ENCODE measurements at regions not wholly inside any gene's neighbourhood (a gene's known extent, or its start where the extent isn't known, plus 50 kb on each side); places are given as distances from the start of the nearest gene placed in this dataset.

DNA sequence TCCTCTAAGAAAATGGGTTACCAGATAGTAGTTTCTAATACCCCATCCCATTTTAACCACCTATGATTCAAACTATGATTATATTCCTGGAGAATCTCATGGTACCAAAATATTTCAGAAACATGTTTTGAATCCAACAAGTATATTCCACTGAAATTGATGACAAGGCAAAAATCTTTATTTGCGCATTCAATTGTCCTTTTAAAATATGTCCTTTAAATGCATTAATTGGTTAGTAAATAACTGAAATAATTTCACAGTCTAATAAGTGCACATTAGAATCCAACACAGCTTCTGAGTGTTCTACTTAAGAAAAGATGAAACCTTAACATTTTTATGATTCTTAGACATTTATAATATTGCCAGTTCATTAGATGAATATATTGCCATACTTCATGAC, 356.6 kb downstream of the SETD4 start:
- TF ChIP-seq, protein P1, sequence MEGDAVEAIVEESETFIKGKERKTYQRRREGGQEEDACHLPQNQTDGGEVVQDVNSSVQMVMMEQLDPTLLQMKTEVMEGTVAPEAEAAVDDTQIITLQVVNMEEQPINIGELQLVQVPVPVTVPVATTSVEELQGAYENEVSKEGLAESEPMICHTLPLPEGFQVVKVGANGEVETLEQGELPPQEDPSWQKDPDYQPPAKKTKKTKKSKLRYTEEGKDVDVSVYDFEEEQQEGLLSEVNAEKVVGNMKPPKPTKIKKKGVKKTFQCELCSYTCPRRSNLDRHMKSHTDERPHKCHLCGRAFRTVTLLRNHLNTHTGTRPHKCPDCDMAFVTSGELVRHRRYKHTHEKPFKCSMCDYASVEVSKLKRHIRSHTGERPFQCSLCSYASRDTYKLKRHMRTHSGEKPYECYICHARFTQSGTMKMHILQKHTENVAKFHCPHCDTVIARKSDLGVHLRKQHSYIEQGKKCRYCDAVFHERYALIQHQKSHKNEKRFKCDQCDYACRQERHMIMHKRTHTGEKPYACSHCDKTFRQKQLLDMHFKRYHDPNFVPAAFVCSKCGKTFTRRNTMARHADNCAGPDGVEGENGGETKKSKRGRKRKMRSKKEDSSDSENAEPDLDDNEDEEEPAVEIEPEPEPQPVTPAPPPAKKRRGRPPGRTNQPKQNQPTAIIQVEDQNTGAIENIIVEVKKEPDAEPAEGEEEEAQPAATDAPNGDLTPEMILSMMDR (IDR thresholded peaks at IDR 0.05; ENCODE audit: low read depth, low read length): no peak
- TF ChIP-seq MYC (IDR thresholded peaks at IDR 0.05; ENCODE audit: low read depth, low read length) (no peak), POLR2A (IDR thresholded peaks at IDR 0.05; ENCODE audit: extremely low read depth, insufficient read length) (no peak)
